A673 (cell line): ENCODE measurements at regions not wholly inside any gene's neighbourhood (a gene's known extent, or its start where the extent isn't known, plus 50 kb on each side); places are given as distances from the start of the nearest gene placed in this dataset.

Experiments used
- CTCF ChIP-seq: fragments of 300-800, 200-600 bp; sonication (generic); conservative IDR thresholded peaks from 2 replicates; pipeline ENCODE4 v1.5.1; 2017; ENCODE audit warnings: low read depth, mild to moderate bottlenecking, antibody characterized with exemption, low read length, moderate library complexity, mixed read lengths
- EZH2 ChIP-seq: fragments of 200-600 bp; sonication (generic); IDR thresholded peaks from 2 replicates; pipeline ENCODE4 v1.6.1; 2017; ENCODE audit warnings: borderline replicate concordance, low read depth, mild to moderate bottlenecking, mixed read lengths, antibody characterized with exemption, low read length; ENCODE audit not compliant: poor library complexity, severe bottlenecking

- TF ChIP-seq CTCF (no peak), EZH2 (no peak)
These were observed 103.8 kb downstream of the DAD1 start for GRCh38 chr14:22485178-22485577.
